Fibroblast of pulmonary artery (primary cell): ENCODE measurements at regions not wholly inside any gene's neighbourhood (a gene's known extent, or its start where the extent isn't known, plus 50 kb on each side); places are given as distances from the start of the nearest gene placed in this dataset.

Experiments used
- DNase-seq: peaks from one replicate; pipeline ENCODE4 v3.0.0-alpha.2; 2010; ENCODE audit warnings: low read depth
- H3K4me3 ChIP-seq: replicated peaks from 2 replicates; pipeline ENCODE4 v1.5.1; 2011; ENCODE audit warnings: low read depth, mild to moderate bottlenecking, control low read depth, low read length, moderate library complexity
- CTCF ChIP-seq: IDR thresholded peaks from 2 replicates; pipeline ENCODE4 v1.5.1; 2011; ENCODE audit warnings: mild to moderate bottlenecking, control low read depth, low read length, inconsistent platforms; ENCODE audit errors: missing control alignments

GRCh38 chr4:163922302-163922701, 427.8 kb downstream of the TMA16 start:
- no peak for TF ChIP-seq CTCF
- no peak overlapping the region for H3K4me3 ChIP-seq
- DNase-seq: no peak

GRCh38 chr4:163923092-163923491, 428.6 kb downstream of the TMA16 start:
- no peak for TF ChIP-seq CTCF
- DNase-seq: no peak
- no peak overlapping the region for H3K4me3 ChIP-seq

- no peak for TF ChIP-seq CTCF
- H3K4me3 ChIP-seq: no peak overlapping the region
- no peak for DNase-seq
Measured at GRCh38 chr4:163930086-163930485, 435.6 kb downstream of the TMA16 start.

GRCh38 chr4:163932504-163932903, 438.0 kb downstream of the TMA16 start:
- no peak for TF ChIP-seq CTCF
- DNase-seq: no peak
- H3K4me3 ChIP-seq: no peak overlapping the region

GRCh38 chr4:163939597-163939996, 445.1 kb downstream of the TMA16 start:
- no peak for TF ChIP-seq CTCF
- H3K4me3 ChIP-seq: no peak overlapping the region
- DNase-seq: no peak

GRCh38 chr4:163941221-163941905, 446.9 kb downstream of the TMA16 start:
- no peak for TF ChIP-seq CTCF
- no peak overlapping the region for H3K4me3 ChIP-seq
- DNase-seq: no peak

GRCh38 chr4:163948920-163949455, 454.5 kb downstream of the TMA16 start:
- DNase-seq: no peak
- H3K4me3 ChIP-seq: no peak overlapping the region
- TF ChIP-seq CTCF: no peak
